HEK293 (cell line): ENCODE measurements at regions not wholly inside any gene's neighbourhood (a gene's known extent, or its start where the extent isn't known, plus 50 kb on each side); places are given as distances from the start of the nearest gene placed in this dataset.

Experiments used
- KLF10 ChIP-seq: fragments of 450-650 bp; IDR thresholded peaks from 2 replicates; pipeline ENCODE4 v1.5.1; 2018; ENCODE audit warnings: missing biosample characterization, mild to moderate bottlenecking, missing genetic modification characterization
- SALL2 ChIP-seq: fragments of 450-650 bp; formaldehyde crosslinking; IDR thresholded peaks from 2 replicates; pipeline ENCODE4 v1.5.0; 2017; ENCODE audit warnings: missing biosample characterization, mild to moderate bottlenecking, missing genetic modification characterization, borderline replicate concordance
- ZBTB21 ChIP-seq: fragments of 450-650 bp; formaldehyde crosslinking; IDR thresholded peaks from 2 replicates; pipeline ENCODE4 v1.5.1; 2017; ENCODE audit warnings: missing biosample characterization, missing genetic modification characterization
- ZNF274 ChIP-seq, 2 experiments: fragments of 200-500 bp in 1 of 2; fragments of 450-650 bp in 1 of 2; sonication (Bioruptor generic) in 1 of 2; formaldehyde crosslinking in 1 of 2; IDR thresholded peaks; 2 replicates each; pipeline versions ENCODE4 v1.5.1 to v1.6.1; 2014 to 2016; ENCODE audit warnings: borderline replicate concordance in 1 of 2, inconsistent platforms in 1 of 2, low read length in 1 of 2, missing biosample characterization in 1 of 2, missing genetic modification characterization in 1 of 2
- ZNF629 ChIP-seq: fragments of 450-650 bp; formaldehyde crosslinking; IDR thresholded peaks from 2 replicates; pipeline ENCODE4 v1.5.1; 2017; ENCODE audit warnings: missing biosample characterization, missing genetic modification characterization
- ZNF707 ChIP-seq: fragments of 450-650 bp; formaldehyde crosslinking; IDR thresholded peaks from 2 replicates; pipeline ENCODE4 v1.5.1; 2016; ENCODE audit warnings: missing biosample characterization, missing genetic modification characterization
- ZSCAN30 ChIP-seq: fragments of 450-650 bp; IDR thresholded peaks from 2 replicates; pipeline ENCODE4 v1.5.1; 2018; ENCODE audit warnings: missing biosample characterization, mild to moderate bottlenecking, missing genetic modification characterization, moderate library complexity
- TF ChIP-seq, protein P1 (sequence below): fragments of 450-650 bp; formaldehyde crosslinking; IDR thresholded peaks from 2 replicates; pipeline ENCODE4 v1.5.1; 2016; ENCODE audit warnings: missing biosample characterization, missing genetic modification characterization
- TF ChIP-seq, protein P2 (sequence below): fragments of 450-650 bp; formaldehyde crosslinking; IDR thresholded peaks from 2 replicates; pipeline ENCODE4 v1.5.1; 2016; ENCODE audit warnings: missing biosample characterization, missing genetic modification characterization
- TF ChIP-seq, protein P3 (sequence below): fragments of 450-650 bp; formaldehyde crosslinking; conservative IDR thresholded peaks from 2 replicates; pipeline ENCODE4 v1.5.1; 2016; ENCODE audit warnings: low read depth, missing biosample characterization, missing genetic modification characterization
- TF ChIP-seq, protein P4 (sequence below): fragments of 450-650 bp; formaldehyde crosslinking; IDR thresholded peaks from 2 replicates; pipeline ENCODE4 v1.5.1; 2016; ENCODE audit warnings: missing biosample characterization, missing genetic modification characterization

DNA sequence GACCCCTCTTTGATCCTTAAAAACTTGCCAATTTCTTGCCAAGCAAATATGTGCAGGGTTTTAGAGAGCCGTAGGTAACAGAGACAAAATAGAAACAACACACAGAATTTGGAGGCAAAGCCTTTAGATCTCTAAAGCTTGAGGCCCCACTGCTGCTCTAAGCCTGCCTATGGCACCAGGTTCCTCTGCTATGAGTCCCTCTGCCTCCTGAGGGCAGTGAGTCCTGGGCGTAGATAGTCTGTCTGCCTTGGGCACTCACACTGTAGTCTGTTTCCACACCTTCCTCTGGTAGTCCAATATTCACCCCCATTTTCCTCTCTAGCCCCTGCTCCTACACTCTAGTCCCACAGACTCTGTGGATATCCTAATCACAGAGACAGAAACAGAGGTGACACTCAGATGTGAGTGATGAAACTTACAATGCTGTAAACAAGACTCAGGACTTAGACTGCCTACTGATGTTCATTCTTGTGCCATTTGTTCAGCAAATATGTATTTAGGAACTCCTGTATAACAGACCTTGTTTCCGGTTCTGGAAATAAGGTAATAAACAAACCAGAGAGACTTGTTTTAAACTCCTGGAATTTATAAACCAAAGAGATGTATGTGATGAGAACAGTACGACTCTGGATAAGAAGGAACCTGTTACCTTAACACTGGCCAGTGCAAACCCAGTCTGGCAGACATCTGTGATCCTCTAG, 153.3 kb upstream of the PRSS1 start:
- TF ChIP-seq KLF10 (no peak), ZNF629 (tag by site-specific recombination) (no peak), SALL2 (tag by site-specific recombination) (no peak), ZNF707 (tag by site-specific recombination) (no peak), ZNF274 (IDR thresholded peaks at IDR 0.05; ENCODE audit: low read length) (no peak), ZNF274 (tag by site-specific recombination; IDR thresholded peaks at IDR 0.05; ENCODE audit: borderline replicate concordance) (no peak), ZBTB21 (tag by site-specific recombination) (no peak), ZSCAN30 (tag by site-specific recombination) (no peak)
- TF ChIP-seq, protein P1, sequence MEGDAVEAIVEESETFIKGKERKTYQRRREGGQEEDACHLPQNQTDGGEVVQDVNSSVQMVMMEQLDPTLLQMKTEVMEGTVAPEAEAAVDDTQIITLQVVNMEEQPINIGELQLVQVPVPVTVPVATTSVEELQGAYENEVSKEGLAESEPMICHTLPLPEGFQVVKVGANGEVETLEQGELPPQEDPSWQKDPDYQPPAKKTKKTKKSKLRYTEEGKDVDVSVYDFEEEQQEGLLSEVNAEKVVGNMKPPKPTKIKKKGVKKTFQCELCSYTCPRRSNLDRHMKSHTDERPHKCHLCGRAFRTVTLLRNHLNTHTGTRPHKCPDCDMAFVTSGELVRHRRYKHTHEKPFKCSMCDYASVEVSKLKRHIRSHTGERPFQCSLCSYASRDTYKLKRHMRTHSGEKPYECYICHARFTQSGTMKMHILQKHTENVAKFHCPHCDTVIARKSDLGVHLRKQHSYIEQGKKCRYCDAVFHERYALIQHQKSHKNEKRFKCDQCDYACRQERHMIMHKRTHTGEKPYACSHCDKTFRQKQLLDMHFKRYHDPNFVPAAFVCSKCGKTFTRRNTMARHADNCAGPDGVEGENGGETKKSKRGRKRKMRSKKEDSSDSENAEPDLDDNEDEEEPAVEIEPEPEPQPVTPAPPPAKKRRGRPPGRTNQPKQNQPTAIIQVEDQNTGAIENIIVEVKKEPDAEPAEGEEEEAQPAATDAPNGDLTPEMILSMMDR (tag by site-specific recombination): no peak
- TF ChIP-seq, protein P2, sequence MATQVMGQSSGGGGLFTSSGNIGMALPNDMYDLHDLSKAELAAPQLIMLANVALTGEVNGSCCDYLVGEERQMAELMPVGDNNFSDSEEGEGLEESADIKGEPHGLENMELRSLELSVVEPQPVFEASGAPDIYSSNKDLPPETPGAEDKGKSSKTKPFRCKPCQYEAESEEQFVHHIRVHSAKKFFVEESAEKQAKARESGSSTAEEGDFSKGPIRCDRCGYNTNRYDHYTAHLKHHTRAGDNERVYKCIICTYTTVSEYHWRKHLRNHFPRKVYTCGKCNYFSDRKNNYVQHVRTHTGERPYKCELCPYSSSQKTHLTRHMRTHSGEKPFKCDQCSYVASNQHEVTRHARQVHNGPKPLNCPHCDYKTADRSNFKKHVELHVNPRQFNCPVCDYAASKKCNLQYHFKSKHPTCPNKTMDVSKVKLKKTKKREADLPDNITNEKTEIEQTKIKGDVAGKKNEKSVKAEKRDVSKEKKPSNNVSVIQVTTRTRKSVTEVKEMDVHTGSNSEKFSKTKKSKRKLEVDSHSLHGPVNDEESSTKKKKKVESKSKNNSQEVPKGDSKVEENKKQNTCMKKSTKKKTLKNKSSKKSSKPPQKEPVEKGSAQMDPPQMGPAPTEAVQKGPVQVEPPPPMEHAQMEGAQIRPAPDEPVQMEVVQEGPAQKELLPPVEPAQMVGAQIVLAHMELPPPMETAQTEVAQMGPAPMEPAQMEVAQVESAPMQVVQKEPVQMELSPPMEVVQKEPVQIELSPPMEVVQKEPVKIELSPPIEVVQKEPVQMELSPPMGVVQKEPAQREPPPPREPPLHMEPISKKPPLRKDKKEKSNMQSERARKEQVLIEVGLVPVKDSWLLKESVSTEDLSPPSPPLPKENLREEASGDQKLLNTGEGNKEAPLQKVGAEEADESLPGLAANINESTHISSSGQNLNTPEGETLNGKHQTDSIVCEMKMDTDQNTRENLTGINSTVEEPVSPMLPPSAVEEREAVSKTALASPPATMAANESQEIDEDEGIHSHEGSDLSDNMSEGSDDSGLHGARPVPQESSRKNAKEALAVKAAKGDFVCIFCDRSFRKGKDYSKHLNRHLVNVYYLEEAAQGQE (tag by site-specific recombination): no peak
- TF ChIP-seq, protein P3, sequence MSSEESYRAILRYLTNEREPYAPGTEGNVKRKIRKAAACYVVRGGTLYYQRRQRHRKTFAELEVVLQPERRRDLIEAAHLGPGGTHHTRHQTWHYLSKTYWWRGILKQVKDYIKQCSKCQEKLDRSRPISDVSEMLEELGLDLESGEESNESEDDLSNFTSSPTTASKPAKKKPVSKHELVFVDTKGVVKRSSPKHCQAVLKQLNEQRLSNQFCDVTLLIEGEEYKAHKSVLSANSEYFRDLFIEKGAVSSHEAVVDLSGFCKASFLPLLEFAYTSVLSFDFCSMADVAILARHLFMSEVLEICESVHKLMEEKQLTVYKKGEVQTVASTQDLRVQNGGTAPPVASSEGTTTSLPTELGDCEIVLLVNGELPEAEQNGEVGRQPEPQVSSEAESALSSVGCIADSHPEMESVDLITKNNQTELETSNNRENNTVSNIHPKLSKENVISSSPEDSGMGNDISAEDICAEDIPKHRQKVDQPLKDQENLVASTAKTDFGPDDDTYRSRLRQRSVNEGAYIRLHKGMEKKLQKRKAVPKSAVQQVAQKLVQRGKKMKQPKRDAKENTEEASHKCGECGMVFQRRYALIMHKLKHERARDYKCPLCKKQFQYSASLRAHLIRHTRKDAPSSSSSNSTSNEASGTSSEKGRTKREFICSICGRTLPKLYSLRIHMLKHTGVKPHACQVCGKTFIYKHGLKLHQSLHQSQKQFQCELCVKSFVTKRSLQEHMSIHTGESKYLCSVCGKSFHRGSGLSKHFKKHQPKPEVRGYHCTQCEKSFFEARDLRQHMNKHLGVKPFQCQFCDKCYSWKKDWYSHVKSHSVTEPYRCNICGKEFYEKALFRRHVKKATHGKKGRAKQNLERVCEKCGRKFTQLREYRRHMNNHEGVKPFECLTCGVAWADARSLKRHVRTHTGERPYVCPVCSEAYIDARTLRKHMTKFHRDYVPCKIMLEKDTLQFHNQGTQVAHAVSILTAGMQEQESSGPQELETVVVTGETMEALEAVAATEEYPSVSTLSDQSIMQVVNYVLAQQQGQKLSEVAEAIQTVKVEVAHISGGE (tag by site-specific recombination): no peak
- TF ChIP-seq, protein P4, sequence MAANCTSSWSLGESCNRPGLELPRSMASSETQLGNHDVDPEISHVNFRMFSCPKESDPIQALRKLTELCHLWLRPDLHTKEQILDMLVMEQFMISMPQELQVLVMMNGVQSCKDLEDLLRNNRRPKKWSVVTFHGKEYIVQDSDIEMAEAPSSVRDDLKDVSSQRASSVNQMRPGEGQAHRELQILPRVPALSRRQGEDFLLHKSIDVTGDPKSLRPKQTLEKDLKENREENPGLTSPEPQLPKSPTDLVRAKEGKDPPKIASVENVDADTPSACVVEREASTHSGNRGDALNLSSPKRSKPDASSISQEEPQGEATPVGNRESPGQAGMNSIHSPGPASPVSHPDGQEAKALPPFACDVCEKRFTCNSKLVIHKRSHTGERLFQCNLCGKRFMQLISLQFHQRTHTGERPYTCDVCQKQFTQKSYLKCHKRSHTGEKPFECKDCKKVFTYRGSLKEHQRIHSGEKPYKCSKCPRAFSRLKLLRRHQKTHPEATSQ: no peak
